NAMALWA (cell line): ENCODE measurements at regions not wholly inside any gene's neighbourhood (a gene's known extent, or its start where the extent isn't known, plus 50 kb on each side); places are given as distances from the start of the nearest gene placed in this dataset.

ENCODE experiments used
- DNase-seq: peaks from one replicate; pipeline ENCODE4 v3.0.0-alpha.2; 2015; ENCODE audit warnings: low spot score

DNA sequence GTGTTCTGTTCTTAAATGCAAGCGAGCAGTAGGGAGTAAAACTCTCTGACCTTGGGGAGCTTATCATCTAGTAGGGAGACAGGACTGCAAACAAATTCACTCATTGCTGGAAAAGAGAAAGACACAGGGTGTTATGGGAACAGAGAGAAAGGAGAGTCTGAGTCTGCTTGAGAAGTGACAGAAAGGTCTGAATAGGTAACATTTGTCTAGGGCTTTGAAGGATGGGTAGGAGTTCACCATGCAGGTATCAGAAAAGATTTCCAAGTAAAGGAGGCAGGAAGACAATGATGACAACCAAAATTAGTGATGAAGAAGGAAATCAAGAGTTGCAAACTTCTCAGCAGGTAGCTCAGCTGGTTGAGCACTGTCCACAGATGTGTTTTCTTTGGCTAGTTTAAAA is 93.6 kb upstream of the GPR139 start:
- no peak for DNase-seq

DNA sequence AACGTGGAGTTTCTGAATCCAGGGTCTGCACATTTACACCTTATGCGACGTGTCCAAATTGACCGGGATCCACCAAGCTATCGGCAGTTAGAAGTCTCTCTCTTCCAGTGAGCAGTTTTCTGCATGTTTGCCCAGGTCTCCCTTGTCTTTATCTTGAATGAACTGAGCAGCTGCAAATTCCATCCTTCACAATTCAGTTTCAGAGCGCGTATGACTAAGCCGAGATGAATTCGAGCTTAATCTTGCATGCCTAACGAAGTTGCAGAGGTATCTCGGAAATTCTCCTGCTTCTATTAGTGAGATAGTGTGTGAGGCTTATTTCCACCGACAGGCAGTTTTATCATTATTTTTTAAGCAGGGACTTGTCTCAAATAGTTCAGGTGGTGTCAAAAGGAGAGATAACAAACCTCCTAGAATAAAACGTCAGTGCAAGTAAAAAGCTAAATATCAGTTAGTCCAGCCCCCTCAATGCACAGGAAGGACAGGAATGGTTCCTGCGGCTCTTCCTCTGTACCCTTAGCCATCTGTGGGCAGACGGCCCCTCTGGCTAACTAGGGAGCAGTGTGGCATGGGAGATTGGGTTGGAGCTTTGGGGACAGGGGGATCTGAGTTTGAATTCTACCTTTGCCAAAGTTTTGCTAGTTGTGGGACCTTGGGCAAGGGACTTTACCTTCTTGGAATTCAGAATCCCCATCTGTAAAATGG is 93.0 kb upstream of the GPR139 start:
- no peak for DNase-seq

DNA sequence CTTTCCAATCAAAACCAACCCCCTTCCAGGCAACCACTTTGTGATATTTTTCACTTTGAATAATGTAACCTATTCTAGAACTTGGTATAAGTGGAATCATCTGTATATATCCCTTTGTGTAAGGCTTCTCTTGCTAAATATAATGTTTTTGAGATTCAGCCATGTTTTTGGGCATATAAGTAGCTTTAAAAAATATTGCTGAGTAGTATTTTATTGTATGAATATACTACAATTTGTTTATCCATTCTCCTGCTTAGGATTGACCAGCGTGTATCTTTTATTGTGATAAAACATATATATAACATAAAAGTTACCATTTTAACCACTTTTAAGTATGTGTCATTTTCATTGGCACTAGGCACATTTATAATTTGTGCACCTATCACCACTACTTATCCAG is 79.8 kb upstream of the GPR139 start:
- no peak for DNase-seq

GRCh38 chr16:20147091-20147490 is 73.4 kb upstream of the GPR139 start:
- DNase-seq, result no peak

- no peak for DNase-seq
These were observed 68.3 kb upstream of the GPR139 start for GRCh38 chr16:20141956-20142355.

GRCh38 chr16:20137909-20138308 is 64.2 kb upstream of the GPR139 start:
- no peak for DNase-seq

GRCh38 chr16:20137194-20137593 is 63.5 kb upstream of the GPR139 start:
- DNase-seq, result no peak

GRCh38 chr16:20136446-20136968 is 62.8 kb upstream of the GPR139 start:
- no peak for DNase-seq

GRCh38 chr16:20129375-20129774 is 55.7 kb upstream of the GPR139 start:
- DNase-seq, result no peak
